ENCODE measurements at regions not wholly inside any gene's neighbourhood (a gene's known extent, or its start where the extent isn't known, plus 50 kb on each side); places are given as distances from the start of the nearest gene placed in this dataset.

GRCh38 chr1:93740601-93741031, 59.0 kb upstream of the BCAR3 start:
- TF ChIP-seq, protein P1, sequence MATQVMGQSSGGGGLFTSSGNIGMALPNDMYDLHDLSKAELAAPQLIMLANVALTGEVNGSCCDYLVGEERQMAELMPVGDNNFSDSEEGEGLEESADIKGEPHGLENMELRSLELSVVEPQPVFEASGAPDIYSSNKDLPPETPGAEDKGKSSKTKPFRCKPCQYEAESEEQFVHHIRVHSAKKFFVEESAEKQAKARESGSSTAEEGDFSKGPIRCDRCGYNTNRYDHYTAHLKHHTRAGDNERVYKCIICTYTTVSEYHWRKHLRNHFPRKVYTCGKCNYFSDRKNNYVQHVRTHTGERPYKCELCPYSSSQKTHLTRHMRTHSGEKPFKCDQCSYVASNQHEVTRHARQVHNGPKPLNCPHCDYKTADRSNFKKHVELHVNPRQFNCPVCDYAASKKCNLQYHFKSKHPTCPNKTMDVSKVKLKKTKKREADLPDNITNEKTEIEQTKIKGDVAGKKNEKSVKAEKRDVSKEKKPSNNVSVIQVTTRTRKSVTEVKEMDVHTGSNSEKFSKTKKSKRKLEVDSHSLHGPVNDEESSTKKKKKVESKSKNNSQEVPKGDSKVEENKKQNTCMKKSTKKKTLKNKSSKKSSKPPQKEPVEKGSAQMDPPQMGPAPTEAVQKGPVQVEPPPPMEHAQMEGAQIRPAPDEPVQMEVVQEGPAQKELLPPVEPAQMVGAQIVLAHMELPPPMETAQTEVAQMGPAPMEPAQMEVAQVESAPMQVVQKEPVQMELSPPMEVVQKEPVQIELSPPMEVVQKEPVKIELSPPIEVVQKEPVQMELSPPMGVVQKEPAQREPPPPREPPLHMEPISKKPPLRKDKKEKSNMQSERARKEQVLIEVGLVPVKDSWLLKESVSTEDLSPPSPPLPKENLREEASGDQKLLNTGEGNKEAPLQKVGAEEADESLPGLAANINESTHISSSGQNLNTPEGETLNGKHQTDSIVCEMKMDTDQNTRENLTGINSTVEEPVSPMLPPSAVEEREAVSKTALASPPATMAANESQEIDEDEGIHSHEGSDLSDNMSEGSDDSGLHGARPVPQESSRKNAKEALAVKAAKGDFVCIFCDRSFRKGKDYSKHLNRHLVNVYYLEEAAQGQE (IDR thresholded peaks at IDR 0.05; ENCODE audit: insufficient replicate concordance, low read depth), result no peak
- TF ChIP-seq CTCF (IDR thresholded peaks at IDR 0.05; ENCODE audit: insufficient read depth, low read length) (no peak), SPI1 (IDR thresholded peaks at IDR 0.05; ENCODE audit: borderline replicate concordance, low read depth) (no peak), POLR2AphosphoS5 (IDR thresholded peaks at IDR 0.05; ENCODE audit: low read depth) (no peak), GABPA (IDR thresholded peaks at IDR 0.05; ENCODE audit: low read depth) (no peak)
- no peak overlapping the region for H3K27ac ChIP-seq (replicated peaks)
- H3K4me3 ChIP-seq (replicated peaks; ENCODE audit: insufficient read depth, low read length), result no peak overlapping the region
- H3K27me3 ChIP-seq (ENCODE audit: insufficient read depth, poor library complexity, severe bottlenecking), result no peaks in the 10 kb centered on the region
- DNase-seq (ENCODE audit: low read depth in 1 of 2, low spot score in 1 of 2), result no peak

DNA sequence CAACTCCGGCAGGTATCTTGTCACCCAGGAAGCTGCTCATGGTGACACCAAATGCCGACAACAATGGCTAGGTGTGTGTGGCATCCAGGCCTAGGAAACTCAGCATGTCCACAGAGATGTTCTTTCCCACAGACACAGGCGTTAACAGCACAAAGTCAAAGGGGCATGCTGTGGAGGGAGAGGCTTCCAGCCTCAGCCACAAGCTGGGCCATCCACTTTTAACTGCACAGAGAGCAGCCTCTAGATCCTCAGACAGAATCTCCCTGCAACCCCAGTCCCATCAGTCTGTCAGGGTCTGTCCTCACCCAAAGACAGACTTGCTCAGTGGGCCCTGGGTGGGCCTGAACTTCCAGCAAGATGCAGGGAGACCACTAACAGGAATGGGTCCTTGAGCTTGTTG, 58.5 kb upstream of the BCAR3 start:
- Histone ChIP-seq H3K27ac (replicated peaks) (no peak overlapping the region), H3K27me3 (ENCODE audit: insufficient read depth, poor library complexity, severe bottlenecking) (no peaks in the 10 kb centered on the region), H3K4me3 (replicated peaks; ENCODE audit: insufficient read depth, low read length) (no peak overlapping the region)
- no peak for DNase-seq (ENCODE audit: low read depth in 1 of 2, low spot score in 1 of 2)
- no peak for TF ChIP-seq SPI1 (IDR thresholded peaks at IDR 0.05; ENCODE audit: borderline replicate concordance, low read depth)
- TF ChIP-seq GABPA (IDR thresholded peaks at IDR 0.05; ENCODE audit: low read depth), result no peak
- no peak for TF ChIP-seq CTCF (IDR thresholded peaks at IDR 0.05; ENCODE audit: insufficient read depth, low read length)
- TF ChIP-seq POLR2AphosphoS5 (IDR thresholded peaks at IDR 0.05; ENCODE audit: low read depth), result no peak
- TF ChIP-seq, protein P1 (IDR thresholded peaks at IDR 0.05; ENCODE audit: insufficient replicate concordance, low read depth), result no peak

DNA sequence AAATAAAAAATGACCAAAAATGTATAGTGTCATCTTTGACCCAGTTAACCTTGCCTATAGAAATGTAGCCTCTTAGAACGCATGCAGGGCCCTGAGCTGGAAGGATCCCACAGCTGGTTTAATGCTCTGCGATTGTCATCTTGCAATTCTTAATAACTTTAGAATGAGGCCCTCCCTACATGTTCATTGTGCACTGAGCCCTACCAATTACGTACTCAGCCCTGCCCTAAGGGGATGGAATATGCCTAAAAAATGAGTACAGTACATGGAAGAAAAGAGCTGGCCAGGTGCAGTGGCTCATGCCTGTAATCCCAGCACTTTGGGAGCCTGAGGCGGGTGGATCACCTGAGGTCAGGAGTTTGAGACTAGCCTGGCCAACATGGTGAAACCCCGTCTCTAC, 57.8 kb upstream of the BCAR3 start:
- TF ChIP-seq POLR2AphosphoS5 (IDR thresholded peaks at IDR 0.05; ENCODE audit: low read depth) (no peak), CTCF (IDR thresholded peaks at IDR 0.05; ENCODE audit: insufficient read depth, low read length) (no peak), SPI1 (IDR thresholded peaks at IDR 0.05; ENCODE audit: borderline replicate concordance, low read depth) (no peak), GABPA (IDR thresholded peaks at IDR 0.05; ENCODE audit: low read depth) (no peak)
- TF ChIP-seq, protein P1 (IDR thresholded peaks at IDR 0.05; ENCODE audit: insufficient replicate concordance, low read depth), result no peak
- H3K27ac ChIP-seq (replicated peaks), result no peak overlapping the region

More for the DNA sequence above, 57.8 kb upstream of the BCAR3 start:
- no peak for DNase-seq (ENCODE audit: low read depth in 1 of 2, low spot score in 1 of 2)
- Histone ChIP-seq H3K4me3 (replicated peaks; ENCODE audit: insufficient read depth, low read length) (no peak overlapping the region), H3K27me3 (ENCODE audit: insufficient read depth, poor library complexity, severe bottlenecking) (no peaks in the 10 kb centered on the region)
